Endothelial cell (in vitro differentiated cells): ENCODE measurements at regions not wholly inside any gene's neighbourhood (a gene's known extent, or its start where the extent isn't known, plus 50 kb on each side); places are given as distances from the start of the nearest gene placed in this dataset.

Experiments
- DNase-seq: peaks from one replicate; pipeline ENCODE4 v3.0.0; 2021; ENCODE audit warnings: low spot score
- H3K27ac Mint-ChIP-seq: one replicate; pipeline ENCODE4 v1.8.0; 2021; ENCODE audit warnings: mixed read lengths, inconsistent platforms; ENCODE audit not compliant: unreplicated experiment
- H3K27me3 Mint-ChIP-seq: one replicate; pipeline ENCODE4 v1.8.0; 2021; ENCODE audit warnings: mild to moderate bottlenecking, moderate library complexity, mixed read lengths, inconsistent platforms; ENCODE audit not compliant: unreplicated experiment
- H3K36me3 Mint-ChIP-seq: one replicate; pipeline ENCODE4 v1.8.0; 2021; ENCODE audit warnings: mild to moderate bottlenecking, low read depth, mixed read lengths, inconsistent platforms; ENCODE audit not compliant: unreplicated experiment
- H3K4me1 Mint-ChIP-seq: one replicate; pipeline ENCODE4 v1.8.0; 2021; ENCODE audit warnings: mild to moderate bottlenecking, mixed read lengths, inconsistent platforms; ENCODE audit not compliant: unreplicated experiment
- H3K4me3 Mint-ChIP-seq: one replicate; pipeline ENCODE4 v1.8.0; 2021; ENCODE audit warnings: mild to moderate bottlenecking, mixed read lengths, inconsistent platforms; ENCODE audit not compliant: unreplicated experiment
- H3K9me3 Mint-ChIP-seq: one replicate; pipeline ENCODE4 v1.8.0; 2021; ENCODE audit warnings: mixed read lengths, inconsistent platforms; ENCODE audit not compliant: unreplicated experiment
- CTCF ChIP-seq: fragments of 200-600 bp; sonication (generic); IDR thresholded peaks from one replicate; pipeline ENCODE4 v1.5.0; 2021; ENCODE audit warnings: antibody characterized with exemption; ENCODE audit not compliant: unreplicated experiment

GRCh38 chr6:21355638-21356037 is 237.9 kb upstream of the SOX4 start:
- H3K4me3 Mint-ChIP-seq: no peak overlapping the region
- H3K4me1 Mint-ChIP-seq: no peaks in the 10 kb centered on the region
- no peak overlapping the region for H3K27ac Mint-ChIP-seq
- H3K9me3 Mint-ChIP-seq: no peaks in the 10 kb centered on the region
- TF ChIP-seq CTCF: no peak
- H3K27me3 Mint-ChIP-seq: peaks cover 2% of the 10 kb centered on the region
- no peak for DNase-seq
- no peaks in the 10 kb centered on the region for H3K36me3 Mint-ChIP-seq

- H3K36me3 Mint-ChIP-seq: no peaks in the 10 kb centered on the region
- H3K4me1 Mint-ChIP-seq: no peaks in the 10 kb centered on the region
- H3K9me3 Mint-ChIP-seq: no peaks in the 10 kb centered on the region
- peaks cover 2% of the 10 kb centered on the region for H3K27me3 Mint-ChIP-seq
- H3K27ac Mint-ChIP-seq: no peak overlapping the region
- H3K4me3 Mint-ChIP-seq: no peak overlapping the region
- no peak for DNase-seq
- TF ChIP-seq CTCF: no peak
These were observed 236.3 kb upstream of the SOX4 start for GRCh38 chr6:21357262-21357661.

GRCh38 chr6:21359926-21360325 is 233.6 kb upstream of the SOX4 start:
- Mint-ChIP-seq H3K4me3 (no peak overlapping the region), H3K36me3 (no peaks in the 10 kb centered on the region), H3K4me1 (no peaks in the 10 kb centered on the region), H3K9me3 (no peaks in the 10 kb centered on the region), H3K27me3 (peaks cover 4% of the 10 kb centered on the region), H3K27ac (no peak overlapping the region)
- no peak for TF ChIP-seq CTCF
- DNase-seq: no peak

GRCh38 chr6:21360336-21360735 is 233.2 kb upstream of the SOX4 start:
- Mint-ChIP-seq H3K27ac (no peak overlapping the region), H3K4me3 (no peak overlapping the region), H3K36me3 (no peaks in the 10 kb centered on the region), H3K9me3 (no peaks in the 10 kb centered on the region), H3K4me1 (no peaks in the 10 kb centered on the region), H3K27me3 (peaks cover 4% of the 10 kb centered on the region)
- TF ChIP-seq CTCF: no peak
- no peak for DNase-seq

GRCh38 chr6:21367148-21367547 is 226.4 kb upstream of the SOX4 start:
- TF ChIP-seq CTCF: no peak
- Mint-ChIP-seq H3K36me3 (peaks cover 5% of the 10 kb centered on the region), H3K27me3 (peaks cover 2% of the 10 kb centered on the region), H3K4me1 (no peaks in the 10 kb centered on the region), H3K27ac (no peak overlapping the region), H3K9me3 (no peaks in the 10 kb centered on the region), H3K4me3 (no peak overlapping the region)
- no peak for DNase-seq
